H1 (cell line): ENCODE measurements at regions not wholly inside any gene's neighbourhood (a gene's known extent, or its start where the extent isn't known, plus 50 kb on each side); places are given as distances from the start of the nearest gene placed in this dataset.

Source experiments
- CTBP2 ChIP-seq: IDR thresholded peaks from 2 replicates; pipeline ENCODE4 v1.7.0; 2011; ENCODE audit warnings: borderline replicate concordance, mild to moderate bottlenecking, moderate library complexity, mixed read lengths, low read length; ENCODE audit not compliant: insufficient read depth, insufficient read length
- EP300 ChIP-seq, 2 experiments: IDR thresholded peaks; 1 replicate in 1 of 2; 2 replicates in 1 of 2; pipeline ENCODE4 v1.6.1; 2011 to 2012; ENCODE audit warnings: low read depth in 2 of 2, low read length in 2 of 2, mild to moderate bottlenecking in 2 of 2, borderline replicate concordance in 1 of 2, inconsistent platforms in 1 of 2, moderate library complexity in 1 of 2
- HDAC2 ChIP-seq, 2 experiments: fragments of 300-600 bp in 1 of 2; sonication (generic) in 1 of 2; IDR thresholded peaks; 2 replicates each; pipeline ENCODE4 v1.6.1; 2011 to 2012; ENCODE audit warnings: low read depth in 2 of 2, low read length in 2 of 2, mild to moderate bottlenecking in 2 of 2, moderate library complexity in 2 of 2, borderline replicate concordance in 1 of 2, inconsistent platforms in 1 of 2
- JUN ChIP-seq: IDR thresholded peaks from 2 replicates; pipeline ENCODE4 v1.6.1; 2011; ENCODE audit warnings: low read depth, mild to moderate bottlenecking, improper control_type of control experiment, low read length
- KDM1A ChIP-seq: fragments of 200-600, 300-600 bp; sonication (generic); IDR thresholded peaks from 2 replicates; pipeline ENCODE4 v1.7.1; 2016; ENCODE audit warnings: mild to moderate bottlenecking, low read length, borderline replicate concordance
- NANOG ChIP-seq: IDR thresholded peaks from 2 replicates; pipeline ENCODE4 v1.6.1; 2011; ENCODE audit warnings: low read length, low read depth, mild to moderate bottlenecking, inconsistent platforms; ENCODE audit not compliant: insufficient read depth, poor library complexity, severe bottlenecking
- POLR2A ChIP-seq, 2 experiments: IDR thresholded peaks; 1 replicate in 1 of 2; 2 replicates in 1 of 2; pipeline ENCODE4 v1.6.1; 2011; ENCODE audit warnings: low read depth in 2 of 2, low read length in 2 of 2, mild to moderate bottlenecking in 2 of 2; ENCODE audit errors: control extremely low read depth in 1 of 2
- POLR2AphosphoS5 ChIP-seq: IDR thresholded peaks from 2 replicates; pipeline ENCODE4 v1.6.1; 2011; ENCODE audit warnings: low read depth, low read length
- RAD21 ChIP-seq, 2 experiments: IDR thresholded peaks in 1 of 2; conservative IDR thresholded peaks in 1 of 2; 2 replicates each; pipeline ENCODE4 v1.6.1; 2011; ENCODE audit warnings: low read depth in 2 of 2, low read length in 2 of 2, improper control_type of control experiment in 1 of 2, inconsistent platforms in 1 of 2, mild to moderate bottlenecking in 1 of 2, moderate library complexity in 1 of 2
- SIN3A ChIP-seq, 2 experiments: IDR thresholded peaks in 1 of 2; conservative IDR thresholded peaks in 1 of 2; 2 replicates each; pipeline ENCODE4 v1.6.1; 2011 to 2012; ENCODE audit warnings: low read length in 2 of 2, improper control_type of control experiment in 1 of 2, low read depth in 1 of 2, mild to moderate bottlenecking in 1 of 2
- SP1 ChIP-seq: IDR thresholded peaks from 2 replicates; pipeline ENCODE4 v1.6.1; 2011; ENCODE audit warnings: low read depth, low read length
- SRF ChIP-seq: IDR thresholded peaks from 2 replicates; pipeline ENCODE4 v1.6.1; 2011; ENCODE audit warnings: mild to moderate bottlenecking, low read depth, low read length, moderate library complexity
- TF ChIP-seq, protein P1 (sequence below), 3 experiments: IDR thresholded peaks; 1 replicate in 2 of 3; 2 replicates in 1 of 3; pipeline versions ENCODE4 v1.5.1 to v1.6.1; 2011; ENCODE audit warnings: low read length in 3 of 3, mild to moderate bottlenecking in 3 of 3, inconsistent platforms in 2 of 3, low read depth in 1 of 3, moderate library complexity in 1 of 3; ENCODE audit not compliant: insufficient read depth in 1 of 3; ENCODE audit errors: control extremely low read depth in 1 of 3
- TF ChIP-seq, protein P2 (sequence below): IDR thresholded peaks from 2 replicates; pipeline ENCODE4 v1.6.1; 2011; ENCODE audit warnings: low read length, improper control_type of control experiment

GRCh38 chrX:46244451-46244850, 300.8 kb downstream of the ZNF674 start:
- TF ChIP-seq, protein P1, sequence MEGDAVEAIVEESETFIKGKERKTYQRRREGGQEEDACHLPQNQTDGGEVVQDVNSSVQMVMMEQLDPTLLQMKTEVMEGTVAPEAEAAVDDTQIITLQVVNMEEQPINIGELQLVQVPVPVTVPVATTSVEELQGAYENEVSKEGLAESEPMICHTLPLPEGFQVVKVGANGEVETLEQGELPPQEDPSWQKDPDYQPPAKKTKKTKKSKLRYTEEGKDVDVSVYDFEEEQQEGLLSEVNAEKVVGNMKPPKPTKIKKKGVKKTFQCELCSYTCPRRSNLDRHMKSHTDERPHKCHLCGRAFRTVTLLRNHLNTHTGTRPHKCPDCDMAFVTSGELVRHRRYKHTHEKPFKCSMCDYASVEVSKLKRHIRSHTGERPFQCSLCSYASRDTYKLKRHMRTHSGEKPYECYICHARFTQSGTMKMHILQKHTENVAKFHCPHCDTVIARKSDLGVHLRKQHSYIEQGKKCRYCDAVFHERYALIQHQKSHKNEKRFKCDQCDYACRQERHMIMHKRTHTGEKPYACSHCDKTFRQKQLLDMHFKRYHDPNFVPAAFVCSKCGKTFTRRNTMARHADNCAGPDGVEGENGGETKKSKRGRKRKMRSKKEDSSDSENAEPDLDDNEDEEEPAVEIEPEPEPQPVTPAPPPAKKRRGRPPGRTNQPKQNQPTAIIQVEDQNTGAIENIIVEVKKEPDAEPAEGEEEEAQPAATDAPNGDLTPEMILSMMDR (IDR thresholded peaks at IDR 0.05; ENCODE audit: control extremely low read depth in 1 of 3, insufficient read depth in 1 of 3, low read depth in 1 of 3, low read length in 3 of 3) = no peak
- no peak for TF ChIP-seq KDM1A
- TF ChIP-seq POLR2AphosphoS5 = no peak
- no peak for TF ChIP-seq RAD21 (IDR thresholded peaks at IDR 0.05 in 1 of 2, conservative IDR thresholded peaks at IDR 0.05 in 1 of 2; ENCODE audit: low read depth in 2 of 2, low read length in 2 of 2)
- no peak for TF ChIP-seq POLR2A (IDR thresholded peaks at IDR 0.05; ENCODE audit: control extremely low read depth in 1 of 2, low read depth in 2 of 2, low read length in 2 of 2)
- TF ChIP-seq JUN = no peak
- no peak for TF ChIP-seq EP300 (IDR thresholded peaks at IDR 0.05; ENCODE audit: borderline replicate concordance in 1 of 2, low read depth in 2 of 2, low read length in 2 of 2)
- no peak for TF ChIP-seq SP1
- no peak for TF ChIP-seq SRF
- no peak for TF ChIP-seq SIN3A (conservative IDR thresholded peaks at IDR 0.05 in 1 of 2, IDR thresholded peaks at IDR 0.05 in 1 of 2; ENCODE audit: low read depth in 1 of 2, low read length in 2 of 2)
- TF ChIP-seq, protein P2, sequence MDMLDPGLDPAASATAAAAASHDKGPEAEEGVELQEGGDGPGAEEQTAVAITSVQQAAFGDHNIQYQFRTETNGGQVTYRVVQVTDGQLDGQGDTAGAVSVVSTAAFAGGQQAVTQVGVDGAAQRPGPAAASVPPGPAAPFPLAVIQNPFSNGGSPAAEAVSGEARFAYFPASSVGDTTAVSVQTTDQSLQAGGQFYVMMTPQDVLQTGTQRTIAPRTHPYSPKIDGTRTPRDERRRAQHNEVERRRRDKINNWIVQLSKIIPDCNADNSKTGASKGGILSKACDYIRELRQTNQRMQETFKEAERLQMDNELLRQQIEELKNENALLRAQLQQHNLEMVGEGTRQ = no peak
- no peak for TF ChIP-seq CTBP2
- TF ChIP-seq NANOG = no peak
- TF ChIP-seq HDAC2 (IDR thresholded peaks at IDR 0.05; ENCODE audit: borderline replicate concordance in 1 of 2, low read depth in 2 of 2, low read length in 2 of 2) = no peak
